Ishikawa (cell line): ENCODE measurements at regions not wholly inside any gene's neighbourhood (a gene's known extent, or its start where the extent isn't known, plus 50 kb on each side); places are given as distances from the start of the nearest gene placed in this dataset.

ENCODE experiments used
- CEBPB ChIP-seq: IDR thresholded peaks from 2 replicates; pipeline ENCODE4 v1.6.1; 2012
- CREB1 ChIP-seq: IDR thresholded peaks from 2 replicates; pipeline ENCODE4 v1.6.1; 2012; ENCODE audit warnings: low read depth
- EP300 ChIP-seq: IDR thresholded peaks from 2 replicates; pipeline ENCODE4 v1.6.1; 2012; ENCODE audit warnings: borderline replicate concordance
- FOXM1 ChIP-seq: IDR thresholded peaks from 2 replicates; pipeline ENCODE4 v1.6.1; 2012; ENCODE audit warnings: low read depth, borderline replicate concordance
- MAX ChIP-seq: IDR thresholded peaks from 2 replicates; pipeline ENCODE4 v1.6.1; 2012
- NFIC ChIP-seq: IDR thresholded peaks from 2 replicates; pipeline ENCODE4 v1.6.1; 2012
- RAD21 ChIP-seq: IDR thresholded peaks from 2 replicates; pipeline ENCODE4 v1.6.1; 2012; ENCODE audit warnings: low read depth
- REST ChIP-seq: IDR thresholded peaks from 2 replicates; pipeline ENCODE4 v1.6.1; 2012; ENCODE audit warnings: low read depth, mild to moderate bottlenecking
- TAF1 ChIP-seq: IDR thresholded peaks from 2 replicates; pipeline ENCODE4 v1.6.1; 2012; ENCODE audit warnings: low read depth, mild to moderate bottlenecking
- TCF12 ChIP-seq: IDR thresholded peaks from 2 replicates; pipeline ENCODE4 v1.6.1; 2012; ENCODE audit warnings: low read depth
- TEAD4 ChIP-seq: IDR thresholded peaks from 2 replicates; pipeline ENCODE4 v1.6.1; 2012
- USF1 ChIP-seq: IDR thresholded peaks from 2 replicates; pipeline ENCODE4 v1.6.1; 2012
- YY1 ChIP-seq: IDR thresholded peaks from 2 replicates; pipeline ENCODE4 v1.6.1; 2012; ENCODE audit warnings: low read depth

- TF ChIP-seq YY1: no peak
- TF ChIP-seq RAD21: no peak
- no peak for TF ChIP-seq USF1
- TF ChIP-seq REST: no peak
- TF ChIP-seq EP300: no peak
- TF ChIP-seq NFIC: no peak
- no peak for TF ChIP-seq TEAD4
- TF ChIP-seq CEBPB: no peak
- no peak for TF ChIP-seq TAF1
- TF ChIP-seq TCF12: no peak
- no peak for TF ChIP-seq FOXM1
- no peak for TF ChIP-seq MAX
- no peak for TF ChIP-seq CREB1
Observed at GRCh38 chr16:86982912-86983311, 334.3 kb downstream of the C16orf95 start.
